Progenitor cell of endocrine pancreas (in vitro differentiated cells): ENCODE measurements at regions not wholly inside any gene's neighbourhood (a gene's known extent, or its start where the extent isn't known, plus 50 kb on each side); places are given as distances from the start of the nearest gene placed in this dataset.

Source experiments
- DNase-seq: peaks from one replicate; pipeline ENCODE4 v3.0.0; 2021; ENCODE audit warnings: low spot score; ENCODE audit not compliant: unreplicated experiment
- H3K27ac Mint-ChIP-seq: 2 replicates; pipeline ENCODE4 v1.8.0; 2021; ENCODE audit warnings: mild to moderate bottlenecking, moderate library complexity, mixed read lengths
- H3K27me3 Mint-ChIP-seq: 2 replicates; pipeline ENCODE4 v1.8.0; 2021; ENCODE audit warnings: mixed read lengths
- H3K36me3 Mint-ChIP-seq: 2 replicates; pipeline ENCODE4 v1.8.0; 2022; ENCODE audit warnings: mixed read lengths; ENCODE audit not compliant: insufficient read depth
- H3K4me1 Mint-ChIP-seq: 2 replicates; pipeline ENCODE4 v1.8.0; 2021; ENCODE audit warnings: low read depth, mixed read lengths
- H3K4me3 Mint-ChIP-seq: 2 replicates; pipeline ENCODE4 v1.8.0; 2021; ENCODE audit warnings: low read depth, mild to moderate bottlenecking, moderate library complexity, mixed read lengths
- H3K9me3 Mint-ChIP-seq: 2 replicates; pipeline ENCODE4 v1.8.0; 2021; ENCODE audit warnings: low read depth, mixed read lengths
- CTCF ChIP-seq: fragments of 200-600 bp; sonication (generic); IDR thresholded peaks from one replicate; pipeline ENCODE4 v1.5.0; 2021; ENCODE audit warnings: antibody characterized with exemption, mild to moderate bottlenecking; ENCODE audit not compliant: unreplicated experiment

- DNase-seq, result no peak
- Mint-ChIP-seq H3K36me3 (no peaks in the 10 kb centered on the region), H3K4me1 (no peaks in the 10 kb centered on the region), H3K9me3 (no peaks in the 10 kb centered on the region), H3K4me3 (no peak overlapping the region), H3K27me3 (no peaks in the 10 kb centered on the region), H3K27ac (no peak overlapping the region)
- no peak for TF ChIP-seq CTCF
These were observed 346.4 kb upstream of the ATP2B1 start for GRCh38 chr12:90055071-90055470.

GRCh38 chr12:90048918-90049317 is 340.3 kb upstream of the ATP2B1 start:
- Mint-ChIP-seq H3K4me1 (no peaks in the 10 kb centered on the region), H3K9me3 (peaks cover 6% of the 10 kb centered on the region), H3K27ac (no peak overlapping the region), H3K27me3 (no peaks in the 10 kb centered on the region), H3K4me3 (no peak overlapping the region), H3K36me3 (no peaks in the 10 kb centered on the region)
- TF ChIP-seq CTCF, result no peak
- no peak for DNase-seq

- Mint-ChIP-seq H3K4me1 (no peaks in the 10 kb centered on the region), H3K27me3 (no peaks in the 10 kb centered on the region), H3K36me3 (no peaks in the 10 kb centered on the region), H3K4me3 (no peak overlapping the region), H3K9me3 (peaks cover 9% of the 10 kb centered on the region), H3K27ac (no peak overlapping the region)
- TF ChIP-seq CTCF, result no peak
- DNase-seq, result no peak
These were observed 336.9 kb upstream of the ATP2B1 start for GRCh38 chr12:90045559-90045958.

- TF ChIP-seq CTCF, result no peak
- H3K27ac Mint-ChIP-seq, result no peak overlapping the region
- DNase-seq, result no peak
- H3K4me1 Mint-ChIP-seq, result no peaks in the 10 kb centered on the region
- peaks cover 9% of the 10 kb centered on the region for H3K9me3 Mint-ChIP-seq
- no peak overlapping the region for H3K4me3 Mint-ChIP-seq
- H3K27me3 Mint-ChIP-seq, result no peaks in the 10 kb centered on the region
- H3K36me3 Mint-ChIP-seq, result no peaks in the 10 kb centered on the region
These were observed 335.4 kb upstream of the ATP2B1 start for GRCh38 chr12:90044069-90044468.

- Mint-ChIP-seq H3K4me1 (no peaks in the 10 kb centered on the region), H3K27ac (no peak overlapping the region), H3K36me3 (no peaks in the 10 kb centered on the region), H3K27me3 (no peaks in the 10 kb centered on the region), H3K9me3 (peaks cover 9% of the 10 kb centered on the region), H3K4me3 (no peak overlapping the region)
- DNase-seq, result no peak
- TF ChIP-seq CTCF, result no peak
These were observed 334.4 kb upstream of the ATP2B1 start for GRCh38 chr12:90042920-90043641.
